ENCODE measurements at regions not wholly inside any gene's neighbourhood (a gene's known extent, or its start where the extent isn't known, plus 50 kb on each side); places are given as distances from the start of the nearest gene placed in this dataset.

GRCh38 chr16:73326770-73327470 is 279.0 kb upstream of the ZFHX3 start:
- H4K20me1 ChIP-seq (ENCODE audit: insufficient read depth, poor library complexity, severe bottlenecking), result no peaks in the 10 kb centered on the region
- WGBS (ENCODE audit: low lambda C conversion rate, missing lambda C conversion rate), result 41% methylated on average over 5 of the region's 5 CpGs
- H2AFZ ChIP-seq, result no peak overlapping the region
- no peaks in the 10 kb centered on the region for H3K9me2 ChIP-seq (replicated peaks; ENCODE audit: insufficient read depth)
- no peak for DNase-seq (ENCODE audit: low spot score)
- TF ChIP-seq CTCF (IDR thresholded peaks at IDR 0.05; ENCODE audit: poor library complexity), result no peak
- TF ChIP-seq EZH2 (IDR thresholded peaks at IDR 0.05; ENCODE audit: borderline replicate concordance), result no peak
- TF ChIP-seq EZH2phosphoT487 (IDR thresholded peaks at IDR 0.05; ENCODE audit: low read depth, severe bottlenecking, unreplicated experiment), result no peak
- no peaks in the 10 kb centered on the region for H3K27me3 ChIP-seq
- H3K4me2 ChIP-seq, result no peak overlapping the region
- H3K36me3 ChIP-seq (replicated peaks; ENCODE audit: insufficient read depth, low read depth), result no peaks in the 10 kb centered on the region
- peaks cover 5% of the 10 kb centered on the region for H3K4me1 ChIP-seq (ENCODE audit: insufficient read depth)
- H3K4me3 ChIP-seq, result no peak overlapping the region
- H3K27ac ChIP-seq, result no peak overlapping the region
- no peaks in the 10 kb centered on the region for H3K9me3 ChIP-seq (ENCODE audit: low read depth)
- no peaks in the 10 kb centered on the region for H3K79me2 ChIP-seq

GRCh38 chr16:73326221-73326620 is 278.3 kb upstream of the ZFHX3 start:
- Histone ChIP-seq H3K79me2 (no peaks in the 10 kb centered on the region), H3K9me2 (replicated peaks; ENCODE audit: insufficient read depth) (no peaks in the 10 kb centered on the region), H3K9me3 (ENCODE audit: low read depth) (no peaks in the 10 kb centered on the region), H3K4me2 (no peak overlapping the region), H3K36me3 (replicated peaks; ENCODE audit: insufficient read depth, low read depth) (no peaks in the 10 kb centered on the region), H3K27me3 (no peaks in the 10 kb centered on the region), H2AFZ (no peak overlapping the region), H4K20me1 (ENCODE audit: insufficient read depth, poor library complexity, severe bottlenecking) (no peaks in the 10 kb centered on the region), H3K4me1 (ENCODE audit: insufficient read depth) (peaks cover 5% of the 10 kb centered on the region), H3K4me3 (no peak overlapping the region), H3K27ac (no peak overlapping the region)
- 80% methylated on average over 7 of the region's 7 CpGs for WGBS (ENCODE audit: low lambda C conversion rate, missing lambda C conversion rate)
- TF ChIP-seq CTCF (IDR thresholded peaks at IDR 0.05; ENCODE audit: poor library complexity) (no peak), EZH2 (IDR thresholded peaks at IDR 0.05; ENCODE audit: borderline replicate concordance) (no peak)
- no peak for DNase-seq (ENCODE audit: low spot score)

- 83% methylated on average over 1 of the region's 1 CpG for WGBS (ENCODE audit: low lambda C conversion rate, missing lambda C conversion rate)
- no peaks in the 10 kb centered on the region for H3K27me3 ChIP-seq
- H3K9me2 ChIP-seq (replicated peaks; ENCODE audit: insufficient read depth), result no peaks in the 10 kb centered on the region
- no peaks in the 10 kb centered on the region for H3K79me2 ChIP-seq
- no peaks in the 10 kb centered on the region for H3K9me3 ChIP-seq (ENCODE audit: low read depth)
- H4K20me1 ChIP-seq (ENCODE audit: insufficient read depth, poor library complexity, severe bottlenecking), result no peaks in the 10 kb centered on the region
- H3K27ac ChIP-seq, result no peak overlapping the region
- no peaks in the 10 kb centered on the region for H3K36me3 ChIP-seq (replicated peaks; ENCODE audit: insufficient read depth, low read depth)
- H2AFZ ChIP-seq, result no peak overlapping the region
- H3K4me3 ChIP-seq, result no peak overlapping the region
- H3K4me2 ChIP-seq, result no peak overlapping the region
- no peak for TF ChIP-seq EZH2phosphoT487 (IDR thresholded peaks at IDR 0.05; ENCODE audit: low read depth, severe bottlenecking, unreplicated experiment)
- TF ChIP-seq CTCF (IDR thresholded peaks at IDR 0.05; ENCODE audit: poor library complexity), result no peak
- TF ChIP-seq EZH2 (IDR thresholded peaks at IDR 0.05; ENCODE audit: borderline replicate concordance), result no peak
- H3K4me1 ChIP-seq (ENCODE audit: insufficient read depth), result peaks cover 5% of the 10 kb centered on the region
- no peak for DNase-seq (ENCODE audit: low spot score)
Measured at GRCh38 chr16:73323880-73324279, 276.0 kb upstream of the ZFHX3 start.
